ENCODE measurements at regions not wholly inside any gene's neighbourhood (a gene's known extent, or its start where the extent isn't known, plus 50 kb on each side); places are given as distances from the start of the nearest gene placed in this dataset.

- ATAC-seq (no peak), DNase-seq (ENCODE audit: low read depth, low spot score) (no peak)
- CTCF ChIA-PET = no interaction called here
- Histone ChIP-seq H2AFZ (ENCODE audit: low read depth, low read length, poor library complexity, severe bottlenecking) (no peak overlapping the region), H3K79me2 (ENCODE audit: insufficient read depth, low read length) (no peaks in the 10 kb centered on the region), H3K27me3 (ENCODE audit: insufficient read depth, low read length) (no peaks in the 10 kb centered on the region), H3K4me1 (ENCODE audit: control insufficient read depth in 1 of 2, insufficient read depth in 2 of 2, low read length in 2 of 2) (no peaks in the 10 kb centered on the region), H3K4me2 (ENCODE audit: low read length) (no peak overlapping the region), H3K36me3 (ENCODE audit: control insufficient read depth in 1 of 2, insufficient read depth in 2 of 2, low read length in 2 of 2) (no peaks in the 10 kb centered on the region), H4K20me1 (ENCODE audit: insufficient read depth) (no peaks in the 10 kb centered on the region), H3K9me2 (ENCODE audit: insufficient read depth) (no peaks in the 10 kb centered on the region), H3K9ac (ENCODE audit: low read length) (no peak overlapping the region), H3K9me3 (ENCODE audit: control insufficient read depth in 1 of 2, insufficient read depth in 1 of 2, low read depth in 1 of 2, low read length in 2 of 2) (no peaks in the 10 kb centered on the region), H3K4me3 (replicated peaks in 1 of 2; ENCODE audit: low read depth in 1 of 2, low read length in 2 of 2) (no peak overlapping the region), H3K27ac (ENCODE audit: low read depth, low read length) (no peak overlapping the region)
- intact Hi-C loops (cut with micrococcal nuclease) = no loop called here
- RAD21 ChIA-PET (ENCODE audit: low non-redundant PET in 1 of 2, low total read pairs in 2 of 2, uncharacterized antibody in 2 of 2, unreplicated experiment in 2 of 2) = no interaction called here
- no TSS peak for BruUV-seq (replicated peaks)
- POLR2A ChIA-PET = no interaction called here
- TF ChIP-seq MAX (IDR thresholded peaks at IDR 0.05) = no peak
- TF ChIP-seq POLR2AphosphoS5 (IDR thresholded peaks at IDR 0.05; ENCODE audit: low read depth, low read length) = no peak
- no peak for TF ChIP-seq EZH2 (IDR thresholded peaks at IDR 0.05)
- no peak for TF ChIP-seq RAD21 (IDR thresholded peaks at IDR 0.05; ENCODE audit: low read depth)
- no peak for TF ChIP-seq SP1 (IDR thresholded peaks at IDR 0.05; ENCODE audit: low read depth)
- TF ChIP-seq JUND (IDR thresholded peaks at IDR 0.05) = no peak
- TF ChIP-seq ZBTB33 (IDR thresholded peaks at IDR 0.05; ENCODE audit: extremely low read depth, insufficient replicate concordance, low read length) = no peak
- TF ChIP-seq TCF7L2 (IDR thresholded peaks at IDR 0.05; ENCODE audit: borderline replicate concordance, extremely low read depth, insufficient read depth, insufficient read length) = no peak
These were observed 579.0 kb downstream of the MFSD1 start for GRCh38 chr3:159380891-159381290.

- Histone ChIP-seq H2AFZ (ENCODE audit: low read depth, low read length, poor library complexity, severe bottlenecking) (no peak overlapping the region), H3K4me1 (ENCODE audit: control insufficient read depth in 1 of 2, insufficient read depth in 2 of 2, low read length in 2 of 2) (no peaks in the 10 kb centered on the region), H3K27ac (ENCODE audit: low read depth, low read length) (no peak overlapping the region), H3K9me2 (ENCODE audit: insufficient read depth) (no peaks in the 10 kb centered on the region), H4K20me1 (ENCODE audit: insufficient read depth) (no peaks in the 10 kb centered on the region), H3K27me3 (ENCODE audit: insufficient read depth, low read length) (no peaks in the 10 kb centered on the region), H3K4me3 (replicated peaks in 1 of 2; ENCODE audit: low read depth in 1 of 2, low read length in 2 of 2) (no peak overlapping the region), H3K9me3 (ENCODE audit: control insufficient read depth in 1 of 2, insufficient read depth in 1 of 2, low read depth in 1 of 2, low read length in 2 of 2) (no peaks in the 10 kb centered on the region), H3K36me3 (ENCODE audit: control insufficient read depth in 1 of 2, insufficient read depth in 2 of 2, low read length in 2 of 2) (no peaks in the 10 kb centered on the region), H3K4me2 (ENCODE audit: low read length) (no peak overlapping the region), H3K9ac (ENCODE audit: low read length) (no peak overlapping the region), H3K79me2 (ENCODE audit: insufficient read depth, low read length) (no peaks in the 10 kb centered on the region)
- BruUV-seq (replicated peaks) = no TSS peak
- ChIA-PET RAD21 (ENCODE audit: low non-redundant PET in 1 of 2, low total read pairs in 2 of 2, uncharacterized antibody in 2 of 2, unreplicated experiment in 2 of 2) (no interaction called here), CTCF (no interaction called here), POLR2A (no interaction called here)
- no peak for DNase-seq (ENCODE audit: low read depth, low spot score)
- no peak for ATAC-seq
- TF ChIP-seq JUND (IDR thresholded peaks at IDR 0.05) (no peak), CTCF (IDR thresholded peaks at IDR 0.05 in 2 of 3, conservative IDR thresholded peaks at IDR 0.05 in 1 of 3; ENCODE audit: borderline replicate concordance in 1 of 3, insufficient read depth in 1 of 3, low read depth in 2 of 3, low read length in 2 of 3) (no peak), REST (IDR thresholded peaks at IDR 0.05; ENCODE audit: low read depth) (no peak), ZNF274 (IDR thresholded peaks at IDR 0.05; ENCODE audit: low read depth, low read length) (no peak), MAX (IDR thresholded peaks at IDR 0.05) (no peak)
- intact Hi-C loops (cut with micrococcal nuclease) = no loop called here
These were observed 588.9 kb downstream of the MFSD1 start for GRCh38 chr3:159390656-159391212.

All from HCT116 (cell line).